ENCODE measurements at regions not wholly inside any gene's neighbourhood (a gene's known extent, or its start where the extent isn't known, plus 50 kb on each side); places are given as distances from the start of the nearest gene placed in this dataset.

DNA sequence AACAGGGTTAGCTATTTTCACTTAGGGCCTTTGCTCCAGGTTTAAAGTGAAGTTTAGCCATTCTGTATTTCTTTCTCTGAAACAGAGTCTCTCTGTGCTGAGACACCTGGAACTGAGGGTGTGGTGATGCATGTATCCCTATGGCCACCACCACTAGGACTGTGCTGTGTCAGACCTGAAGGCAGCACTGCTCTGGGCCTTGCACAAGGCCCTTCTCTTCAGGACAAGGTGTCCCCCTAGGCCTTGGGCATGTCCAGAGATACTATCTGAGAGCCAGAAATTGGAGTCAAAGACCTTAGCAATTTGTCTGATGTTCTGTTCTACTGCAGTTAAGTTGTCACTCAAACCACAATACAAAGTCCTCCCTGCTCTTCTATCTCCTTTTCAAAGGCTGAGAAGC lies 1649.2 kb downstream of the AMY1C start:
- Histone ChIP-seq H3K9me2 (ENCODE audit: insufficient read depth, low read length) (no peaks in the 10 kb centered on the region), H4K20me1 (ENCODE audit: insufficient read depth, low read length) (no peaks in the 10 kb centered on the region), H3K36me3 (ENCODE audit: insufficient read depth, low read length) (no peaks in the 10 kb centered on the region), H3K27ac (ENCODE audit: low read depth, low read length, poor library complexity, severe bottlenecking) (no peak overlapping the region), H2AFZ (ENCODE audit: low read length) (no peak overlapping the region), H3K79me2 (ENCODE audit: insufficient read depth, low read depth, low read length) (no peaks in the 10 kb centered on the region), H3K9me3 (ENCODE audit: low read length) (no peaks in the 10 kb centered on the region), H3K4me3 (ENCODE audit: low read depth, low read length, poor library complexity, severe bottlenecking) (no peak overlapping the region), H3K4me2 (ENCODE audit: low read length) (no peak overlapping the region), H3K4me1 (ENCODE audit: insufficient read depth, low read length, poor library complexity, severe bottlenecking) (no peaks in the 10 kb centered on the region)
- CTCF ChIA-PET (ENCODE audit: unreplicated experiment) = no interaction called here
- no peak for DNase-seq (ENCODE audit: low spot score)
- POLR2A ChIA-PET = no interaction called here
- intact Hi-C loops (cut with micrococcal nuclease; ENCODE audit: unreplicated experiment) = no loop called here
- no peak for TF ChIP-seq EZH2phosphoT487 (IDR thresholded peaks at IDR 0.05; ENCODE audit: borderline replicate concordance, low read depth, low read length)
- TF ChIP-seq, protein P1, sequence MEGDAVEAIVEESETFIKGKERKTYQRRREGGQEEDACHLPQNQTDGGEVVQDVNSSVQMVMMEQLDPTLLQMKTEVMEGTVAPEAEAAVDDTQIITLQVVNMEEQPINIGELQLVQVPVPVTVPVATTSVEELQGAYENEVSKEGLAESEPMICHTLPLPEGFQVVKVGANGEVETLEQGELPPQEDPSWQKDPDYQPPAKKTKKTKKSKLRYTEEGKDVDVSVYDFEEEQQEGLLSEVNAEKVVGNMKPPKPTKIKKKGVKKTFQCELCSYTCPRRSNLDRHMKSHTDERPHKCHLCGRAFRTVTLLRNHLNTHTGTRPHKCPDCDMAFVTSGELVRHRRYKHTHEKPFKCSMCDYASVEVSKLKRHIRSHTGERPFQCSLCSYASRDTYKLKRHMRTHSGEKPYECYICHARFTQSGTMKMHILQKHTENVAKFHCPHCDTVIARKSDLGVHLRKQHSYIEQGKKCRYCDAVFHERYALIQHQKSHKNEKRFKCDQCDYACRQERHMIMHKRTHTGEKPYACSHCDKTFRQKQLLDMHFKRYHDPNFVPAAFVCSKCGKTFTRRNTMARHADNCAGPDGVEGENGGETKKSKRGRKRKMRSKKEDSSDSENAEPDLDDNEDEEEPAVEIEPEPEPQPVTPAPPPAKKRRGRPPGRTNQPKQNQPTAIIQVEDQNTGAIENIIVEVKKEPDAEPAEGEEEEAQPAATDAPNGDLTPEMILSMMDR (conservative IDR thresholded peaks at IDR 0.05; ENCODE audit: low read length) = no peak
- no TSS peak for BruUV-seq (replicated peaks)

DNA sequence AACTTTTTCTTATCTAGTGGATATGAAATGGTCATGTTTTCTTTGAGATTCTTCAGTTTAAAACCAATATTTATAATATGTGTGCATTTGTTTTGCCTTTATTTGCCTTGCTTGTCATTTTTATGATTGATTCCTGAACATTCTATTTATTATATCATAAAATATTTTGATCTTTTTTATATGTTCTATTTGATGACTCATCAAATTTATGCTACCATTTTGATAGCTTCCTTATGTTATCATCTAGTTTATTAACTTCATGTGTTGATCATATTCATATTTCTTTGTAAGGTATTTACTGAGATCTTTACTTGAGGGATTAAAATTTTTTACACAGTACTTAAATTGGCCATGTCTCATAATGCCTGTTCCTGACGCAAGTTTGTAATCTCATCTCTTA lies 1650.0 kb downstream of the AMY1C start:
- CTCF ChIA-PET (ENCODE audit: unreplicated experiment) = no interaction called here
- TF ChIP-seq, protein P1 (conservative IDR thresholded peaks at IDR 0.05; ENCODE audit: low read length) = no peak
- TF ChIP-seq EZH2phosphoT487 (IDR thresholded peaks at IDR 0.05; ENCODE audit: borderline replicate concordance, low read depth, low read length) = no peak
- no peaks in the 10 kb centered on the region for H3K36me3 ChIP-seq (ENCODE audit: insufficient read depth, low read length)
- H3K4me3 ChIP-seq (ENCODE audit: low read depth, low read length, poor library complexity, severe bottlenecking) = no peak overlapping the region
- no peaks in the 10 kb centered on the region for H3K9me2 ChIP-seq (ENCODE audit: insufficient read depth, low read length)
- no peaks in the 10 kb centered on the region for H4K20me1 ChIP-seq (ENCODE audit: insufficient read depth, low read length)
- H3K27ac ChIP-seq (ENCODE audit: low read depth, low read length, poor library complexity, severe bottlenecking) = no peak overlapping the region
- H2AFZ ChIP-seq (ENCODE audit: low read length) = no peak overlapping the region
- POLR2A ChIA-PET = no interaction called here
- no peaks in the 10 kb centered on the region for H3K79me2 ChIP-seq (ENCODE audit: insufficient read depth, low read depth, low read length)
- intact Hi-C loops (cut with micrococcal nuclease; ENCODE audit: unreplicated experiment) = no loop called here
- no peaks in the 10 kb centered on the region for H3K9me3 ChIP-seq (ENCODE audit: low read length)
- H3K4me2 ChIP-seq (ENCODE audit: low read length) = no peak overlapping the region
- DNase-seq (ENCODE audit: low spot score) = no peak
- no TSS peak for BruUV-seq (replicated peaks)
- no peaks in the 10 kb centered on the region for H3K4me1 ChIP-seq (ENCODE audit: insufficient read depth, low read length, poor library complexity, severe bottlenecking)

DNA sequence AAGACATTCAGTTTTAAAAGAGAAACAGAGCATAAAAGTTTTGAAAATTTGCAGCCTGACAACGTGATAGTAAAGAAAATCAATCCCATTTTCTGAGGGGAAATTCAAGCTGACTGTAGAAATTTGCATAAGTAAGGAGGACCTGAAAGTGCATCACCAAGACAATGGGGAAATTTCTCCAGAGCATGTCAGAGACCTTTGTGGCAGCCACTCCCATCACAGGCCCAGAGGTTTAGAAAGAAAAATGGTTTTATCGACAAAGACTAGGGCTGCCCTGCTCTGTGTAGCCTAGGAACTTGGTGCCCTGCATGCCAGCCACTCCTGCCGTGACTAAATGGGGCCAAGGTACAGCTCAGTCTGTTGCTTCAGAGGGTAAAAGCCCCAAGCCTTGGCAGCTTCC lies 1640.2 kb upstream of the PRMT6 start:
- no peak for DNase-seq (ENCODE audit: low spot score)
- H3K4me2 ChIP-seq (ENCODE audit: low read length) = no peak overlapping the region
- no peak overlapping the region for H2AFZ ChIP-seq (ENCODE audit: low read length)
- intact Hi-C loops (cut with micrococcal nuclease; ENCODE audit: unreplicated experiment) = no loop called here
- H4K20me1 ChIP-seq (ENCODE audit: insufficient read depth, low read length) = no peaks in the 10 kb centered on the region
- ChIA-PET CTCF (ENCODE audit: unreplicated experiment) (no interaction called here), POLR2A (no interaction called here)
- BruUV-seq (replicated peaks) = no TSS peak
- no peak overlapping the region for H3K27ac ChIP-seq (ENCODE audit: low read depth, low read length, poor library complexity, severe bottlenecking)
- H3K4me3 ChIP-seq (ENCODE audit: low read depth, low read length, poor library complexity, severe bottlenecking) = no peak overlapping the region
- H3K79me2 ChIP-seq (ENCODE audit: insufficient read depth, low read depth, low read length) = no peaks in the 10 kb centered on the region
- TF ChIP-seq EZH2phosphoT487 (IDR thresholded peaks at IDR 0.05; ENCODE audit: borderline replicate concordance, low read depth, low read length) = no peak
- TF ChIP-seq, protein P1 (conservative IDR thresholded peaks at IDR 0.05; ENCODE audit: low read length) = no peak
- H3K4me1 ChIP-seq (ENCODE audit: insufficient read depth, low read length, poor library complexity, severe bottlenecking) = no peaks in the 10 kb centered on the region
- no peaks in the 10 kb centered on the region for H3K9me2 ChIP-seq (ENCODE audit: insufficient read depth, low read length)
- H3K9me3 ChIP-seq (ENCODE audit: low read length) = no peaks in the 10 kb centered on the region
- no peaks in the 10 kb centered on the region for H3K36me3 ChIP-seq (ENCODE audit: insufficient read depth, low read length)

Data from OCI-LY7 (cell line).